T-helper 2 cell (primary cell): ENCODE measurements at regions not wholly inside any gene's neighbourhood (a gene's known extent, or its start where the extent isn't known, plus 50 kb on each side); places are given as distances from the start of the nearest gene placed in this dataset.

Experiments used
- DNase-seq, 5 experiments: peaks; one replicate each; pipeline versions ENCODE4 v3.0.0 to v3.0.0-alpha.2; 2012 to 2022

DNA sequence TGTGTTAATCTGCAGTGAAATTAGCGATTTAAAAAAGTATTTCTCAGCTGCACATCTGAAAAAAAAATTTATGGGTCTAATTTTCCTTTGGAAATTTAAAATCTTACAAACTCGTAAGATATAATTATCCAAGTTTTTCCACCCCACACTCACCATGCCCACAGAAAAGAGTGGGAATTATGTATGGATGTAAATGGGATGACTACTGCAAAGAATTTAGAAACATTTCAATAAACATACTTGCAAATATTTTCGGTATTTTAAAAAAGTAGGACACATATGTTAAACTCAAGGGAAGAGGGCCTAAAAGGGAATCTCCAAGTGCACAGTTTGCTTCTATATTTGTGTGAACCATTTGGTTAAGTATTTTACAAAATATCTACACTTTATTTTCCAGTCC lies 1039.9 kb upstream of the POU3F3 start:
- DNase-seq = no peak

DNA sequence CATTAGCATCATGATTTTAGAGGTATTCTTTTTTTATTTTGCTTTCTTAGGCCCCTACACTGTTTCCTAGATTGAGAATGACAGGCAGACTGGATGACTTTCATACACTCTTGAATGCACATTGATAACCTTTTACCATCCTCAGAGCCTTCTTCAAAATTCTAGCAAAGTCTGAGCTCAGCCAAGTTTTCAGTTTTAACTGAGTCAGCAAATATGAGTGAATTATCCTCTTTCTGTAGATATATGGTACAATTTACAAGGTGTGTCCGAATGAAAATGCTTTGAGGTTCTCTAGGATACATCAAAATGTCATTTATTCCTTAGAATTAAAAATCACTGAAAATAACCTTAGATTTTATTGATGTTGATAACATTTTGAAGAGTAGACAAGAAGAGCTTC lies 1038.2 kb upstream of the POU3F3 start:
- DNase-seq = no peak

DNA sequence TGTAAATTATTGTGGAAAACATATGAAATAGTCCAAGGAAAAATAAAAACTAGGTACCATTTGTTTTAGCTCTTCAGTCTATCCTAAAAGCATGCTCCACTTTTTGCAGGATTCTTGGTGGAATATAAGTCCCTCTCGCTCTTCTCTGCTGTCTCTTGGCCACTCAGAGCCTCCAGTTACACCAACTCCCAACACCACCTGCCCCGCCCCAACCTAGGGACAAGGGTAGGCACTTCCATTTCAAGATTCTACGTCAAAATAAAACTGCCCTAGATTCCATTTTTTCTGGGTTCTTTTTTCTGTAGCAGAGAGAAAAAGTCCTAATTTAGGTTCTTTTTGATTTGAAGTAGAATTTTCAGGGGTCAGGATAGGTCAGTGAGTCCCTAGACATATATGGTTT lies 1036.2 kb upstream of the POU3F3 start:
- no peak for DNase-seq

DNA sequence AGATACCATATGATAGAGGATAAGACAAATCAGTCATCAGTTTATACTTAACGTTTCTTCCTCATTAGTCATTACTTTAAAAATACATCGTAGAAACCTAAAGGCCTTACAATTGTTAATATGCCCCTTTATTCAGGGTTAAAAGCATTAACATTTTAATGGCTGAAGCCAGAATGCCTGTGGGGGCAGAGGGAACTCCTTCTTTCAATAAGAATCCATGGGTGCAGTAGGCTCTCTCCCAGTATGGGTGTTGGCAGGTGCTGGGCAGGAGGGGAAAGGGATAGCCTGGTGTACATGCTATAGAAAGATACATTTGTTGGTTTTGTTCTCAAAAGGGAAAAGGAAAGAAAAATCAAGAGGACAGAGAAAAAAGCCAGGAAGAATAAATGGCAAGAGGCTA lies 1035.7 kb upstream of the POU3F3 start:
- DNase-seq = no peak

DNA sequence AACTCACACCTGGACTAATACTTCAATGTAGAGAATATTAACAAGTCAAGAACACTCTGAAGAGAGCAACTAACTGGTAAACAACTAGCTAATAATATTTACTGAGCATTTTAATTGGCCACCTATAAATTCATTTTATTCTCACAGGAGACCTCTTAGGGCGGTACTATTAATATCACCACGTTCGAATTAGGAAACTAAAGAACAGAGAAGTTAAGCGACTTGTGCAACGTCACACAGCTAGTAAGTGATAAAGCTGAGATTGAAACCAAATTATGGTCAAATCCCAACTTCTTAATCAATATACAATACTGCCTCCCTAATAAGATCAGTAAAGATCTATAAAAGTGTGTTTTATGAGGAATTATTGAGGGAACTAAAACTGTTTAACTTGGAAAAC lies 1034.3 kb upstream of the POU3F3 start:
- DNase-seq = no peak

DNA sequence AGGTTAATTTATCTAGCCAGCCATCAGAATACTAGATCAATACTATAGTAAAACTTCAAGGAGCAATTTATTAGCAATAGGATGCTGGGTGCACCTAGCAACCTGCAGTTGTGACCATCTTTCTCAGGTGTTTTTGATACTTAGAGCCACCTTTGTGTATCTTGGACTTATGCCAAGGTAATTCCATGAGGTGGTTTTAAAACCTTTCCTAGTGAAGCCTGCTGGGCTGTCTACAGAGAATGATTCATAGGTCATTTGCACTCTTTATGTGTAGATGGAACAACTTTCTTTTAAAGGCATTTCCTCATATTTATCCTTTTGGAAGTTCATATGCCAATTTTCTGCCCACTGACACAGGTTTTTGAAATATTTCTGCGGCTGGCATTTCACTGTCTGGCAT lies 1030.1 kb upstream of the POU3F3 start:
- DNase-seq = no peak

DNA sequence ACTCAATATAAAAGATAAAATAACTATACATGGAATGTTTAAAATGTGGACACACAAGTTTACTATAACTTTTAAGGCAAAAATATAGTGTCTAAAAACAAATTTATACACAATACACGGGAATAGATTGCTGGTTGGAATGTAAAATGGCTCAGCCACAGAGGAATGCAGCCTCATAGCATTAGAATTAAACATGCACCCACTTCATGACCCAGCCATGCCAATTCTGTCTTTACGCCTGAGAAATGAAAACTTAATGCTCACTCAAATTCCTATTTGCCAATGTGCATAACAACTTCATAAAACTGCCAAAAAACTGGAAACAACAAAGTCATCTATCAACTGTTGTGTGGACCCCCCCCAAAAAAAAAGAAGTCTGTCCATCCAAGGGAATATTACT lies 1006.6 kb upstream of the POU3F3 start:
- no peak for DNase-seq

DNA sequence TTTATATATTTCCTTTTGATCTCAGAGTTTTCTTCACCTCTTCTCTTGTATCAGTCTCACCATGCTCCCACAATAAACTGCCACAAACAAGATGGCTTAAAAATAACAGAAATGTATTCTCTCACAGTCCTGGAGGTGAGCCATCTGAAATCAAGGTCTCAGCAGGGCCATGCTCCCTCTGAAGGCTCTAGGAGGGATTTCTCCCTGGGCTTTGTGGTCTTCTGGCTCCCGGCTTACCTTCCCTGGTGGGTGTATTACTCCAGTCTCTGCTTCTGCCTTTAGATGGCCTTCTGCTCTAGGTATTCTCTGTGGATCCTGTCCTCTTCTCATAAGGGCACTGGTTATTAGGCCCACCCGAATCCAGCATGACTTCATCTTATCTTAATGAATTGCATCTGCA lies 994.7 kb upstream of the POU3F3 start:
- DNase-seq = no peak

DNA sequence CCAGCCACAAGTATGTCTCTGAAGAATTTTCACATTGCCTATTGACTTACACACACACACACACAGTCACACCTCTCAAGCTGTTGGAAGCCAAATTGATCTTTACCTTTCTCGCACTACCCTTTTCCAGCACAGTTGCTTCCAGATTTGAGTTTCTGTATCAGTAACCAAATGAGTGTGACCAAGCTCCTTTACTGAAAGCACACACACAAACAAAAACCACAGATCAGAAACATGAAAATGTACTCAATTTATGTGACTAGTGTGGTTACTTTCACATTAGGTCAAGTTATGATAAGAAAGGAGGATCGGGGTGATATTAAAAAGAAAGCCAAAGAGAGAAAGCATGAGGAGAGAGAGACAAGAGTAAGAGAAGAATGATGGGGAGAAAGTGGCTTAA lies 993.9 kb upstream of the POU3F3 start:
- DNase-seq = peak in 1 of 5 experiments; percentile 8

DNA sequence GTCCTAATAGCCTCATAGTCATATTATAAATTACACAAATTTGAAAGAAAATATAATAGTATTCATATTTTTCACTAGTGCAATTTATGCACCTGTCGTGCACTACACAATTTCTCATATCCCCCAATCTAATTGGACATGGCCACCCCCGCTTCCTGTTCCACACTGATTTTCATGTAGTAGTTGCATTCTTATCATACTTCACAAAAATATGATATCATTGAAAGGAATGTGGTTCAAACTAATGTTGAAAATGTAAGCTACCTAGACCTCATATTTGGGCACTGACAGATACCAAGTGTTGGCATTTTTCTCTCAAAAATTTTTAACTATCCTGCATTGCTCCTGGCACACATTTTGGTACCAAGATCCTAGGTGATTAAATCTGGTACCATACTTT lies 985.5 kb upstream of the POU3F3 start:
- no peak for DNase-seq

DNA sequence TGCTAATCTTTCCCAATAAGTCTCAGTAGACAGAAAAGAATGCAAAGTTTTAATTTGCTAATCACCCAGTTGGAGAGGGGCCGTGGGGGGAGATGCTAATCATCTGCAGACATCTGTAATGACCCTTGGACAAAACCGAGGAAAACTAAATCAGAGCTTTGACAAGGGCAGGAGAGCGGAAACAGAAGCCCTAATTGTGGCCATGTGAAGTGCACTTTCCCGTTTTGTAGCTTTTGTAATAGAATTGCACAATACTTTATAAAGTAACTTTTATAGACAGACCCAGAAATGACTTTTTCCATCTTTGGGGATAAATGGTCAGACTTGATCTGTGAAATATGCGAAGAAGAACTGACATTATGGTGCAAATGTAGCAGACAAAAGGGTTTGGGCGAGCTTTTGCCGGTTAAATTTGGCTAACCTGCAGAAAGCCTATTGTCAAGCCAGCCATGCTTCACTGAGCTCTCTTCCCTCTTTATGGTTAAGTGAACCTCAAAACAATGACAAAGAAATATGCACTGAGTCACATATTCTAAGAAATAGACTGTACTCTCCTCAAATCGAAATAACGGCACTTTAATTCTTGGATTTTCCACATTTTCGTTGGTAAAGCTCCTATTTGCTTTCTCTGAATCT lies 980.1 kb upstream of the POU3F3 start:
- no peak for DNase-seq

DNA sequence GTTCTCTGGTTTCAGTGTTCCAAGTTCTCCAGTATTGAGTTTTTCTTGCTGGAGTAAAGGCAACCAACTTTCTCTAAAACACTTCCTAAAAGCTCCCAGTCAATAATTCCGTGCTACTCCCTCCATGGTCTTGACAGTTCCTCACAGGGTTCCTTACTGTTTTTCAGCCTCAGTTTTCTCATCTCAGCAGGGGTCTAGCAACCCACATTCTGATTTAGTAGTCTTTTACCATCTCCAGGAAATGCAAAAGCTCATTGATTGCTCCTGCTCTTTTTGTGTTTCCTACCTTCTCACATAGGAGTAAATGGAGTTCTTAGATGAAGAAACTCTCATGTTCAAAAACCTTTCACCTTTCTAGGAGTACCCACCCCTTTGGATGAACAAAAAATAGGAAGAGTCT lies 978.8 kb upstream of the POU3F3 start:
- DNase-seq = no peak

DNA sequence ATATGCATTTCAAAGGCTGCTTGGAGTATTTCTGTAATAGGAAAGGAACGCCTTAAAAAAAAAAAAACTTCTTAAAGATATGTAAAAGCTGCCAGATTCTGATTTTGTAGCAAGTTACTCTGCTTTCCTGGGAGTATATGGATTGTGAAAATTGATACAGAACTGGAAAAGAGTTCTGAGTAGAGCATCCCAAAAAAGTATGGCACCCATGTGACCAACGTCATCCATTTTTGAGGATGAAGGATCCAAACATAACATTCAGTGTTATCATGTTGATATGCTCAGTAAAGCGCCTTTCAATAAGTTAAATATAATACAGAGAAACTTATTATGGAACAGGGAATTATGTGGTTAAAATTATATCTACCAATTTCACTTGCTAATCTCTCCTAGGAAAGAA lies 978.4 kb upstream of the POU3F3 start:
- DNase-seq = no peak

DNA sequence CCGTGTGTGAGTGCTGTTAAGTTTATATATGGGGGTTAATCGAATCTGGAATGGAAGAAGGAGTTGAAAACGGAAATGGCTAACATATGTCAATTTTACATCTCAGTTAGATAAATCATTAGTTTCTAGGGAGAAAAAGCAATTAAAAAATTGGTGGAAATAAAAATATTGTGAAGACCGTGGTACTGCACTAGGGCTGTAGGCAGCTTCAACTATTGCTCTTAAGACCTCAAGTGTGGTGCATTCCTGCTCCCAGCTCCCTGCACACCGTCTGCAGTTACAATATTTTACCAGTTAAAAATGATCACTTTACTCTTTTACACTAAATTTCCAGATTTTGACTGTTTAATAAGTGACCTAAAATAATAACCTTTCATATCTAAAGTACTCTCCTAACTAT lies 977.3 kb upstream of the POU3F3 start:
- DNase-seq = no peak

DNA sequence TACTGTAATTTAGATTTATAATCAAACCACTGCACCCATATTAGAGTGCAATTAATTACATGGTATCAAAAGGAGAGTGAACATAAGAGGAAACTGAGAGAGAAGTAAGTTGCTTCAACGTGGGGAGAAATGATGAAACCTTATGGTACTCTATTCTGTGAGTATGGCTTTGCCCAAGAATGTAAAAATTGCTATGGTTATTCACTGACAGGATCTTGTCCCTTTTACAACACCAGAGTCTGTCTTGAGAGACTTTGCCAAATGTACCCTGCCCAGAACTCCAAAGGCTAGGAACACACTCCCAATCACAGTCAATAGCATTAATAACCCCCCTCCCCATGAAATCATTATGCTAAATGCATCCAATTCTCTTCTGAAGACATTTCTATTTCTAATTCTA lies 974.8 kb upstream of the POU3F3 start:
- DNase-seq = no peak

DNA sequence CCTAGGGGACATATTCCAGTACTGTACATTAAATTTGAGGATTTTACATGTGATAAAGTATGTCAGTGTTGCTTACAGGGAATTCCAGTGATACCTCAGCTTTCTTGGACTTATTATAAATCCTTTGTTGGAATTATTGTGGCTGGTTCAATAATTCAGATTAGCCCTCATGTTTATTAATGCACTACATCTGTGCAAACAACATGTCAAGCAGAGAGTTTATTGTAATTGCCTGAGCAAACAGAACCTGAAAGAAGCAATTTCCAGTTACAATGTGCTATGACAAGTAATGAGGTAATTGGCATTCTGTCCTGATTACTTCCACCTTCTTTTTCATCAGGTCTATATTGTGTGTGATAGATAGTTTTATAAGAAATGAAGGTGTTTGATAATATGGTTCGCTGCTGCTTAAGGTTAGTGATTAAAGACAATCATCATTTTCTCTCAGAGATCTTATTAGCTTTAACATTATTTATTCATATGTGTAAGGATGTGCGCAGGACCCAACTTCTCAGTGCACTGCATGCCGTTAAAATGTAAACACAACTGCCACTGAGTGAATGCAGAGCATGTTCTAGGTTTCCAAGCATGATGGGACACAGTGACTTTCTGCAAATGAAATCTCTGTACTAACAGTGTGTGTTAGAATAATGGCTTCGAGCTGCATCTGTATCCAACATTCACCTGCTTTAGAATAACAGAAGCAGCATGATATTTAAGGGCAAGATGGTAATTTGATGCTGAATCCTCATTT lies 973.7 kb upstream of the POU3F3 start:
- no peak for DNase-seq

DNA sequence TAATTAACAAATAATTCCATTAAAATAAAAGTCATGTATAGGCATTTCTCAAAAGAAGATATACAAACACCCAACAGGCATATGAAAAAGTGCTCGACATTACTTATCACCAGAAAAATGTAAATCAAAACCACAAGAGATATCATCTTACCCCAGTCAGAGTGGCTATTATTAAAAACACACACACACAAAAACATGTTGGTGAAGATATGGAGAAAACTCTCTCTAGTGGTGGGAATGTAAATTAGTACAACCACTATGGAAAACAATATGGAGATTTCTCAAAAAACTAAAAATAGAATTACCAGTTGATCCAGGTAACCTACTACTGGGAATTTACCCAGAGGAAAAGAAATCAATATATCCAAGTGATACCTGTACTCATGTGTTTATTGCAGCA lies 966.3 kb upstream of the POU3F3 start:
- DNase-seq = no peak

DNA sequence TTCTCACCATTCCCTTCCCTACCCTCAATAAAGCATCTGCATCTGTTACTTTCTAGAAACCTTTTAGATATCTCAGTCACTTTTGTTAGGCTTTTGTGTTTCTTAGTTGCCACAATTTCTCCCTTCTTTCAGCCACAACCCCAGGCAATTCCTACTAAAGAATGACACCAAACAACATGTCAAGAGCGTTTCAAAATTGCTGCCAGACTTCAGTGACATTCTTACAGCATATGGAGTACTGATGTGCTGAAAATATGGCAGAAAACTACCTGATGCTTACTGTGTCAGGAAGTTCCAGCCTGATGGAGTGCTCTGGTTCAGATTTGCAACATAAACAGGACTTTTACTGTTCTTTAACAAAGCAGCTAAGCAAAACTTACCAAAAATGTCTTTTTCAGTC lies 957.7 kb upstream of the POU3F3 start:
- DNase-seq = no peak

DNA sequence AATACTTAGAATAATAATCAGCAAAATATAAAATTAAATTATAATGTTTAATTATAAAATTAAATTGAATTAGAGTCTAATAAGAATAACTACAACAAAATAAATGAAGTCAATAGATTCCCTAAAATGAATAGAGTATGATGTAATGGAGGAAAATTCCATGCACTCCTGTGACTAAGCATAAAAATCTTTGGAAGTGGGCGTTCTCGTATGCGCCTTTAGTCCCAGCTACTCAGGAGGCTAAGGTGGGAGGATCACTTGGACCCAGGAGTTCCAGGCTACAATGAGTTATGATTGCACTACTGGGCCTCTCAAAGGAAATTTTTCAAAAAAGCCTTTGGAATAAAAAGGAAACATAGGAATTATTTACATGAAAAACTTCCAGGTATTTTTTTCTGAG lies 955.4 kb upstream of the POU3F3 start:
- DNase-seq = no peak

DNA sequence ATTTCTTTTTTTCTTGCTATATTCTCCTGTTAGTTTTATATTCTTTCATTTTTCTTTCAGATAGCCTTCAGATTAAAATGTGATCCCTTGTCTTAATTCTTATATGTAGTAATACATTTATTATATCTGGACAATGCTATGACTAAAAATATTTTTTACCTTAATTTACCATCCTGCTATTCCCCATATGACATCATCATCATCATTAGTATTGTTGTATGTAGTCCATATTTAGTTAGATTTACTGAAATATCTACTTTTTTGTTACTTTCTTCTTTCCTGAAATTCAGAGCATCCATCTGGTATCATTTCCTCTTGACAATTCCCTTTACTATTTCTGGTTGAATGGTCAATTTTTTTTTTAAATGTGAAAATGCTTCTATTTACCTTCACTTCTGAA lies 951.6 kb upstream of the POU3F3 start:
- DNase-seq = no peak

DNA sequence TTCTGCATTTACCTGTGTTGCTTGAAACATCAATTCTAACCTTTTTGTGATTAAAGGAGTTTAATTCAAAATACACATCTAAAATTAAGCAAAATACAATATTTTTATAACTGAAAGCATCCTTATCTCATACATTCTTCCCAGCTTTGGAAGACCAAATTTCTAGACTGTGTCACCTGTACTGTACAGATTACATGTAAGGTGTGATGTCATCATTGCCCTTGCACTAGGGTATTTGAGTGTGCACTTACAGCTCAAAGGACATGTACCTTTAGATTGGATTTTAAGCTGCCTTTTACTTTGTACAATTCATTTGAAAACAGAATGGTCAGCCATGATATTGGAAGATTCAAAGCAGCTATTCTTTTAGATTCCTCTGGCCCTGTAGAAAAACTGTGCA lies 932.8 kb upstream of the POU3F3 start:
- no peak for DNase-seq

DNA sequence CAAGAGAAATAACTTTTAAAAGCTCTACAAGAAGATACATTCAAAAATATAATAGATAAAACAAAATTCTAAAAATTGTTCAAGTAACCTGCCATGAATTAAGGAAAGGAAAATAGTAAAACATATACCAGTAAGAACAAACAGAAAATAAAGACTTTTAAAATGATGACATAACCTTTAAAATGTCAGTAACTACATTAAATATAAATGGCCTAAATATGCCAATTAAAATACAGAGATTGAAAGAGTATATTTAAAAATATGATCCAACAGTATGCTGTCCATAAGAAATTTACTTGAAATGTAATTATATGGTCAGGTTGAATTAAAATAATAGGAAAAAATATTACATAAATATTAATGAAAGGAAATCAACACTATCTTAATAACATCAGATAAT lies 911.7 kb upstream of the POU3F3 start:
- no peak for DNase-seq

DNA sequence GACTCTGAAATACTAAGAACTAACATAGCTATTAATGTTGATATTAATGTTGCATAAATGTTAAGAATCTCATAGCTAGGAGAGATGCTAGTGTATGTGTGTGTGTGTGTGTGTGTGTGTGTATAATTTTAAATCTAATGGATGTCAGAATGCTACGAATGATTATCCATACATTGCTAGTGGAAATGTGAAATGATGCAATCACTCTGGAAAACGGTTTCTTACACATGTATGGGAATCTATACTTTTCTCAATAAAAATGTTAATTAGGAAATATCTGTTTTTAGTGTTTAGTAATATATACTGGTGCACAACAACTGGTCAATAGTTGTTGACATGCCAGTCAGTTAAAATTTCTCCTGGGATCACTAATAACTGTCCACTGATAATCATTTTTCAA lies 908.8 kb upstream of the POU3F3 start:
- no peak for DNase-seq

DNA sequence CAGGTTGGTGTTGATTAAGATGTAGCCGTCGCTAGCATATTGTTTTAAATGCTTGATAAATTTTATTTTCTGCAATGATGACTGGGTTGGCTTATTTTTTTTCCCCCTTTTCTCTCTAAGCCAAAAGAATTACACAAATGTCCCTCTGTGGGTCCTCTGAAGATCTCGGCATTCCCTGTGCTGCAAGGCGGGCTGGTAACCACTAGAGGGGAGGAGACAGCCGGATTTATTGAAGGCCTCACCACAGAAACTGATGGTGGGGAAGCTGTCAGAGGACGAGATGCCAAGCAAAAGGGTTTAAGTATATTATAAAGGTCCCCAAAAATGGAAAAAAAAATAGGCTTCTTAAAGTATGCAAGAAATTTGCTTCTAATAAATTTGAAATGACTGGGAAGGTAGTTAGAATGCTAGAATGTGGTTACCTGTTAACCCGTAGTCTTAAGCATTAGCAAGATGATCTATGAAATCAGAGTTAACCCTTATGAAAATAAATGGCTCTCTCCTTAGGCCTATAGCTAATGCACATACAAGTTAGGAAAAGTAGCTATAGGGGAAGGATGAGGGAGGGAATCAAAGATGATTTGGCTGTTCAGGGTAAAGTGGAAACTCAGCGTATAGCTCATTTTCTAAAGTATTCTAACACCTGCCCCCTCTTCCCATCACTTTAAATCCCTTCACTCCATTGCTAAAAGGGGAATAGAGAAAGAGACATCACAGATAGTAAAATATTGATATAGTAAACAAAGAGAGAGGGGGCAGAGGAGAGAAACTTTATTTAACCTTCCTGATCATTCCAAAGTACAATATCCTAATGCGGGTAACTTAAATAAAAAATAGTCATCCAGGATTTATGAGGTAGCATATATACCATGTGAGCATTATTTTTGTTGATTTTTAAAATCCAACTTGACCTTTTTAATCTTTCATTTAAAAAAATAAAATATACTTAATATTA lies 894.5 kb upstream of the POU3F3 start:
- DNase-seq = no peak
